Peyer's patch (tissue), 4 donors: ENCODE measurements at regions not wholly inside any gene's neighbourhood (a gene's known extent, or its start where the extent isn't known, plus 50 kb on each side); places are given as distances from the start of the nearest gene placed in this dataset.

Source experiments
- POLR2A ChIP-seq, 2 donors: fragments of 450-650 bp; IDR thresholded peaks; one replicate each; pipeline ENCODE4 v1.5.1; 2017; ENCODE audit warnings: antibody characterized with exemption in 2 of 2, mild to moderate bottlenecking in 2 of 2, moderate library complexity in 2 of 2
- TF ChIP-seq, protein P1 (sequence below), 6 experiments: fragments of 450-650 bp in 4 of 6; fragments of 200-600 bp in 2 of 6; sonication (generic) in 1 of 6; IDR thresholded peaks; one replicate each; pipeline ENCODE4 v1.5.1; 2017 to 2019; ENCODE audit warnings: antibody characterized with exemption in 6 of 6, mild to moderate bottlenecking in 3 of 6, moderate library complexity in 1 of 6

DNA sequence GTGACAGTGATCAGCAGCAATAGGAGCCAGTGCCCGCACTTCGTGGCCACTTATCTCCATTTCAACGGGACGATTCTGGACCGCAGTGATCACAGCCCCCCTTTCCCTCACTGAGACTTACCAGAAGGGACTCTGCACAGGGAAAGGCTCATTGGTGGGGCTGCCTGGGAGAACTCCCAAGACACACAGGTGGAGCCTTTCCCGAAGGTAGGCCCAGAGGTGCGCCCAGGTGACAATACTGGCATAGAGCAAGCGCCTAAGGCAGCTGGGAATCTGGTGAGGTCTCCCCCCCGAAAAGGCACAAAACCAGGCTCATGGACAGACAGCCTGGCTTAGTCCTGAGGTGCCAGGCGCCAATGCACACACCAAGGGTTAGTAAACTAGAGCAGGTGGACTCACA, 318.9 kb downstream of the AJAP1 start:
- TF ChIP-seq POLR2A (IDR thresholded peaks at IDR 0.05): no peak
- TF ChIP-seq, protein P1, sequence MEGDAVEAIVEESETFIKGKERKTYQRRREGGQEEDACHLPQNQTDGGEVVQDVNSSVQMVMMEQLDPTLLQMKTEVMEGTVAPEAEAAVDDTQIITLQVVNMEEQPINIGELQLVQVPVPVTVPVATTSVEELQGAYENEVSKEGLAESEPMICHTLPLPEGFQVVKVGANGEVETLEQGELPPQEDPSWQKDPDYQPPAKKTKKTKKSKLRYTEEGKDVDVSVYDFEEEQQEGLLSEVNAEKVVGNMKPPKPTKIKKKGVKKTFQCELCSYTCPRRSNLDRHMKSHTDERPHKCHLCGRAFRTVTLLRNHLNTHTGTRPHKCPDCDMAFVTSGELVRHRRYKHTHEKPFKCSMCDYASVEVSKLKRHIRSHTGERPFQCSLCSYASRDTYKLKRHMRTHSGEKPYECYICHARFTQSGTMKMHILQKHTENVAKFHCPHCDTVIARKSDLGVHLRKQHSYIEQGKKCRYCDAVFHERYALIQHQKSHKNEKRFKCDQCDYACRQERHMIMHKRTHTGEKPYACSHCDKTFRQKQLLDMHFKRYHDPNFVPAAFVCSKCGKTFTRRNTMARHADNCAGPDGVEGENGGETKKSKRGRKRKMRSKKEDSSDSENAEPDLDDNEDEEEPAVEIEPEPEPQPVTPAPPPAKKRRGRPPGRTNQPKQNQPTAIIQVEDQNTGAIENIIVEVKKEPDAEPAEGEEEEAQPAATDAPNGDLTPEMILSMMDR (IDR thresholded peaks at IDR 0.05): no peak
